Mesendoderm (in vitro differentiated cells): ENCODE measurements at regions not wholly inside any gene's neighbourhood (a gene's known extent, or its start where the extent isn't known, plus 50 kb on each side); places are given as distances from the start of the nearest gene placed in this dataset.
A peak's percentile ranks its signal among the peaks of the same experiment; 100 is the strongest.

Experiments used
- DNase-seq: peaks from one replicate; pipeline ENCODE4 v3.0.0; 2013
- H2AK5ac ChIP-seq: 2 replicates; pipeline ENCODE4 v1.6.1; 2013; ENCODE audit warnings: low read length, inconsistent platforms
- H2BK120ac ChIP-seq: 2 replicates; pipeline ENCODE4 v1.6.1; 2013; ENCODE audit warnings: low read depth, mild to moderate bottlenecking, low read length, moderate library complexity, mixed read lengths
- H2BK15ac ChIP-seq: replicated peaks from 2 replicates; pipeline ENCODE4 v1.6.1; 2013; ENCODE audit warnings: low read depth, mild to moderate bottlenecking, moderate library complexity
- H2BK5ac ChIP-seq: 2 replicates; pipeline ENCODE4 v1.6.1; 2013; ENCODE audit warnings: low read length, inconsistent platforms
- H3K18ac ChIP-seq: 2 replicates; pipeline ENCODE4 v1.6.1; 2013; ENCODE audit warnings: mild to moderate bottlenecking, low read length, mixed read lengths
- H3K23ac ChIP-seq: one replicate; pipeline ENCODE4 v1.6.1; 2013; ENCODE audit warnings: low read length
- H3K27ac ChIP-seq: 2 replicates; pipeline ENCODE4 v1.5.1; 2013; ENCODE audit warnings: low read depth, mild to moderate bottlenecking, inconsistent platforms, low read length, moderate library complexity
- H3K27me3 ChIP-seq: 2 replicates; pipeline ENCODE4 v1.6.1; 2013; ENCODE audit warnings: low read length, control low read depth, mild to moderate bottlenecking, inconsistent platforms; ENCODE audit not compliant: insufficient read depth, poor library complexity
- H3K36me3 ChIP-seq: 2 replicates; pipeline ENCODE4 v1.6.1; 2013; ENCODE audit warnings: low read length, inconsistent platforms; ENCODE audit not compliant: control insufficient read depth, insufficient read depth
- H3K4ac ChIP-seq: one replicate; pipeline ENCODE4 v1.6.1; 2013; ENCODE audit warnings: low read depth, mild to moderate bottlenecking, low read length, moderate library complexity
- H3K4me1 ChIP-seq: 2 replicates; pipeline ENCODE4 v1.6.1; 2013; ENCODE audit warnings: low read depth, low read length, inconsistent platforms; ENCODE audit not compliant: control insufficient read depth
- H3K4me2 ChIP-seq: 2 replicates; pipeline ENCODE4 v1.6.1; 2013; ENCODE audit warnings: low read length
- H3K4me3 ChIP-seq: 2 replicates; pipeline ENCODE4 v1.5.1; 2013; ENCODE audit warnings: mild to moderate bottlenecking, low read length
- H3K56ac ChIP-seq: one replicate; pipeline ENCODE4 v1.6.1; 2013; ENCODE audit warnings: low read length
- H3K79me1 ChIP-seq: 2 replicates; pipeline ENCODE4 v1.6.1; 2013; ENCODE audit warnings: low read length, inconsistent platforms
- H3K79me2 ChIP-seq: 2 replicates; pipeline ENCODE4 v1.6.1; 2013; ENCODE audit warnings: mild to moderate bottlenecking, low read length; ENCODE audit not compliant: control insufficient read depth, insufficient read depth
- H3K9ac ChIP-seq: 2 replicates; pipeline ENCODE4 v1.6.1; 2013; ENCODE audit warnings: low read length, inconsistent platforms
- H4K5ac ChIP-seq: one replicate; pipeline ENCODE4 v1.6.1; 2013; ENCODE audit warnings: low read length
- H4K8ac ChIP-seq: one replicate; pipeline ENCODE4 v1.6.1; 2013; ENCODE audit warnings: low read depth, mild to moderate bottlenecking, control low read depth, low read length, moderate library complexity
- WGBS: extraction: QIAGEN DNeasy Blood & Tissue Kit; methylation state at CpG from one replicate; pipeline ENCODE4 v1.1.7; 2013; ENCODE audit warnings: low lambda C conversion rate, missing lambda C conversion rate; ENCODE audit not compliant: insufficient coverage; ENCODE audit errors: extremely low coverage; 5-methylcytosine and 5-hydroxymethylcytosine counted together

- no peaks in the 10 kb centered on the region for H3K27me3 ChIP-seq
- no peak overlapping the region for H3K56ac ChIP-seq
- H3K27ac ChIP-seq: no peak overlapping the region
- H2BK15ac ChIP-seq: no peak overlapping the region
- H4K8ac ChIP-seq: no peak overlapping the region
- no peak overlapping the region for H3K23ac ChIP-seq
- H3K18ac ChIP-seq: no peak overlapping the region
- WGBS: no CpG with 5 or more reads among the region's 5 CpGs
- H3K4me1 ChIP-seq: peaks cover 2% of the 10 kb centered on the region
- no peak overlapping the region for H3K4me3 ChIP-seq
- no peak for DNase-seq
- H3K9ac ChIP-seq: no peak overlapping the region
- no peaks in the 10 kb centered on the region for H3K79me1 ChIP-seq
- H2AK5ac ChIP-seq: no peak overlapping the region
- no peaks in the 10 kb centered on the region for H3K79me2 ChIP-seq
- H2BK120ac ChIP-seq: no peak overlapping the region
- H4K5ac ChIP-seq: no peak overlapping the region
- H3K4ac ChIP-seq: no peak overlapping the region
- H3K36me3 ChIP-seq: no peaks in the 10 kb centered on the region
- H2BK5ac ChIP-seq: no peak overlapping the region
- no peak overlapping the region for H3K4me2 ChIP-seq
Observed at GRCh38 chr7:41882256-41882655, 179.4 kb upstream of the INHBA start.

- WGBS: no CpG with 5 or more reads among the region's 13 CpGs
- Histone ChIP-seq H2BK15ac (no peak overlapping the region), H4K5ac (no peak overlapping the region), H3K56ac (no peak overlapping the region), H2AK5ac (no peak overlapping the region), H2BK5ac (no peak overlapping the region), H3K4me1 (peaks cover 2% of the 10 kb centered on the region), H3K4ac (no peak overlapping the region), H3K79me2 (no peaks in the 10 kb centered on the region), H3K36me3 (no peaks in the 10 kb centered on the region), H3K4me2 (no peak overlapping the region), H3K9ac (no peak overlapping the region), H4K8ac (no peak overlapping the region), H3K4me3 (no peak overlapping the region), H3K27ac (no peak overlapping the region), H2BK120ac (no peak overlapping the region), H3K79me1 (no peaks in the 10 kb centered on the region), H3K18ac (no peak overlapping the region), H3K27me3 (no peaks in the 10 kb centered on the region), H3K23ac (no peak overlapping the region)
- DNase-seq: no peak
Observed at GRCh38 chr7:41881331-41882130, 178.6 kb upstream of the INHBA start.

- Histone ChIP-seq H3K4me1 (no peaks in the 10 kb centered on the region), H3K27ac (no peak overlapping the region), H3K18ac (no peak overlapping the region), H3K79me1 (no peaks in the 10 kb centered on the region), H3K36me3 (no peaks in the 10 kb centered on the region), H3K79me2 (no peaks in the 10 kb centered on the region), H2BK15ac (no peak overlapping the region), H3K4me2 (no peak overlapping the region), H3K4ac (no peak overlapping the region), H4K8ac (no peak overlapping the region), H2AK5ac (no peak overlapping the region), H4K5ac (no peak overlapping the region), H3K56ac (no peak overlapping the region), H3K27me3 (no peaks in the 10 kb centered on the region), H2BK120ac (no peak overlapping the region), H3K23ac (no peak overlapping the region), H2BK5ac (no peak overlapping the region), H3K4me3 (no peak overlapping the region), H3K9ac (no peak overlapping the region)
- DNase-seq: peak; percentile 41
- no CpG with 5 or more reads among the region's 3 CpGs for WGBS
Observed at GRCh38 chr7:41880107-41880506, 177.2 kb upstream of the INHBA start.

- Histone ChIP-seq H2AK5ac (no peak overlapping the region), H2BK15ac (no peak overlapping the region), H4K8ac (no peak overlapping the region), H3K4me2 (no peak overlapping the region), H4K5ac (no peak overlapping the region), H3K27ac (no peak overlapping the region), H3K9ac (no peak overlapping the region), H3K4me3 (no peak overlapping the region), H2BK120ac (no peak overlapping the region), H3K56ac (no peak overlapping the region), H3K4me1 (no peaks in the 10 kb centered on the region), H3K27me3 (no peaks in the 10 kb centered on the region), H3K4ac (no peak overlapping the region), H3K79me1 (no peaks in the 10 kb centered on the region), H3K79me2 (no peaks in the 10 kb centered on the region), H3K23ac (no peak overlapping the region), H3K18ac (no peak overlapping the region), H3K36me3 (no peaks in the 10 kb centered on the region), H2BK5ac (no peak overlapping the region)
- no peak for DNase-seq
- no CpG with 5 or more reads among the region's 5 CpGs for whole genome bisulfite sequencing
Observed at GRCh38 chr7:41879403-41879802, 176.5 kb upstream of the INHBA start.

GRCh38 chr7:41878309-41879295, 175.7 kb upstream of the INHBA start:
- no peak overlapping the region for H3K18ac ChIP-seq
- H3K36me3 ChIP-seq: no peaks in the 10 kb centered on the region
- no peaks in the 10 kb centered on the region for H3K4me1 ChIP-seq
- no peak overlapping the region for H3K4ac ChIP-seq
- H3K56ac ChIP-seq: no peak overlapping the region
- H3K9ac ChIP-seq: no peak overlapping the region
- H4K5ac ChIP-seq: no peak overlapping the region
- DNase-seq: no peak
- no peak overlapping the region for H2BK15ac ChIP-seq
- H3K23ac ChIP-seq: no peak overlapping the region
- no peak overlapping the region for H4K8ac ChIP-seq
- no peak overlapping the region for H3K27ac ChIP-seq
- H2BK5ac ChIP-seq: no peak overlapping the region
- no peaks in the 10 kb centered on the region for H3K27me3 ChIP-seq
- H3K4me2 ChIP-seq: no peak overlapping the region
- no peaks in the 10 kb centered on the region for H3K79me1 ChIP-seq
- H3K79me2 ChIP-seq: no peaks in the 10 kb centered on the region
- H2AK5ac ChIP-seq: no peak overlapping the region
- no CpG with 5 or more reads among the region's 7 CpGs for WGBS
- H3K4me3 ChIP-seq: no peak overlapping the region
- no peak overlapping the region for H2BK120ac ChIP-seq
